ENCODE measurements at regions not wholly inside any gene's neighbourhood (a gene's known extent, or its start where the extent isn't known, plus 50 kb on each side); places are given as distances from the start of the nearest gene placed in this dataset.

GRCh38 chr2:140138736-140139135, 1358.5 kb upstream of the NXPH2 start:
- no peak for TF ChIP-seq ZBTB26 (tag by site-specific recombination; optimal IDR thresholded peaks at IDR 0.05)
- no peak for TF ChIP-seq ZNF660 (tag by site-specific recombination; IDR thresholded peaks at IDR 0.05)
- TF ChIP-seq ZNF311 (tag by site-specific recombination; IDR thresholded peaks at IDR 0.05; ENCODE audit: borderline replicate concordance) = no peak
